AG04450 (cell line): ENCODE measurements at regions not wholly inside any gene's neighbourhood (a gene's known extent, or its start where the extent isn't known, plus 50 kb on each side); places are given as distances from the start of the nearest gene placed in this dataset.

ENCODE experiments used
- CTCF ChIA-PET: fragments of 300-600, 350-600 bp; formaldehyde crosslinking; extraction: SDS; loops from one replicate; lab custom pipeline; 2022; ENCODE audit warnings: antibody characterized with exemption, inconsistent platforms; lab: Charles Lee
- POLR2A ChIA-PET: fragments of 350-600 bp; formaldehyde crosslinking; extraction: SDS; loops from one replicate; lab custom pipeline; 2021; ENCODE audit warnings: antibody characterized with exemption, inconsistent platforms; lab: Yijun Ruan, JAX
- DNase-seq: peaks from one replicate; pipeline ENCODE4 v3.0.0-alpha.2; 2011; ENCODE audit warnings: low read depth, low spot score
- H3K27ac ChIP-seq: one replicate; pipeline ENCODE4 v1.5.1; 2012; ENCODE audit warnings: low read depth, low read length, control low read depth
- H3K27me3 ChIP-seq: one replicate; pipeline ENCODE4 v1.6.0; 2012; ENCODE audit warnings: low read length; ENCODE audit not compliant: control insufficient read depth, insufficient read depth
- H3K4me3 ChIP-seq: 2 replicates; pipeline ENCODE4 v1.5.1; 2011; ENCODE audit warnings: mild to moderate bottlenecking, low read depth, low read length, control low read depth
- H3K9me3 ChIP-seq: 2 replicates; pipeline ENCODE4 v1.5.1; 2012; ENCODE audit warnings: low read length; ENCODE audit not compliant: control insufficient read depth, insufficient read depth
- TF ChIP-seq, protein P1 (sequence below): IDR thresholded peaks from 2 replicates; pipeline ENCODE4 v1.5.1; 2011; ENCODE audit warnings: low read depth, low read length, control low read depth, inconsistent platforms

DNA sequence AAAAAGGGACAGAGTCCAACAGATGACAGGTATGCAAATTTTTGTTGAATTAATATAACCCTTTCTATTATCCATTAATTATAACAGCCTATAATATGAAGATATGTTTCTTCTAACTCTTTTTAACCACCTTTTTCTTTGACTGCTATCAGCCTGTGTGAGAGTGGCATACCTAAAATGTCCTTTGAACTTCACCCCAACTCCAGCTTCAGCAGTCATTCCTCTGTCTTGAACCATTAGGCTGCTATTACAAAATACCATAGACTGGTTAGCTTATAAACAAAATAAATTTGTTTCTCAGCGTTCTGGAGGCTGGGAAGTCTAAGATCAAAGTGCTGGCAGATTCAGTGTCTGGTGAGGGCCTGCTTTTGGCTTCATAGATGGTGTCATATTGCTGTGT lies 564.6 kb upstream of the FAT3 start:
- H3K9me3 ChIP-seq, result no peaks in the 10 kb centered on the region
- TF ChIP-seq, protein P1, sequence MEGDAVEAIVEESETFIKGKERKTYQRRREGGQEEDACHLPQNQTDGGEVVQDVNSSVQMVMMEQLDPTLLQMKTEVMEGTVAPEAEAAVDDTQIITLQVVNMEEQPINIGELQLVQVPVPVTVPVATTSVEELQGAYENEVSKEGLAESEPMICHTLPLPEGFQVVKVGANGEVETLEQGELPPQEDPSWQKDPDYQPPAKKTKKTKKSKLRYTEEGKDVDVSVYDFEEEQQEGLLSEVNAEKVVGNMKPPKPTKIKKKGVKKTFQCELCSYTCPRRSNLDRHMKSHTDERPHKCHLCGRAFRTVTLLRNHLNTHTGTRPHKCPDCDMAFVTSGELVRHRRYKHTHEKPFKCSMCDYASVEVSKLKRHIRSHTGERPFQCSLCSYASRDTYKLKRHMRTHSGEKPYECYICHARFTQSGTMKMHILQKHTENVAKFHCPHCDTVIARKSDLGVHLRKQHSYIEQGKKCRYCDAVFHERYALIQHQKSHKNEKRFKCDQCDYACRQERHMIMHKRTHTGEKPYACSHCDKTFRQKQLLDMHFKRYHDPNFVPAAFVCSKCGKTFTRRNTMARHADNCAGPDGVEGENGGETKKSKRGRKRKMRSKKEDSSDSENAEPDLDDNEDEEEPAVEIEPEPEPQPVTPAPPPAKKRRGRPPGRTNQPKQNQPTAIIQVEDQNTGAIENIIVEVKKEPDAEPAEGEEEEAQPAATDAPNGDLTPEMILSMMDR, result no peak
- POLR2A ChIA-PET, result no interaction called here
- no peak for DNase-seq
- CTCF ChIA-PET, result no interaction called here
- H3K4me3 ChIP-seq, result no peak overlapping the region
- no peaks in the 10 kb centered on the region for H3K27me3 ChIP-seq
- no peak overlapping the region for H3K27ac ChIP-seq

GRCh38 chr11:91654686-91655085 lies 569.9 kb upstream of the FAT3 start:
- H3K27me3 ChIP-seq, result no peaks in the 10 kb centered on the region
- ChIA-PET POLR2A (no interaction called here), CTCF (no interaction called here)
- no peak overlapping the region for H3K27ac ChIP-seq
- H3K9me3 ChIP-seq, result peaks cover 4% of the 10 kb centered on the region
- TF ChIP-seq, protein P1, result no peak
- no peak overlapping the region for H3K4me3 ChIP-seq
- no peak for DNase-seq

DNA sequence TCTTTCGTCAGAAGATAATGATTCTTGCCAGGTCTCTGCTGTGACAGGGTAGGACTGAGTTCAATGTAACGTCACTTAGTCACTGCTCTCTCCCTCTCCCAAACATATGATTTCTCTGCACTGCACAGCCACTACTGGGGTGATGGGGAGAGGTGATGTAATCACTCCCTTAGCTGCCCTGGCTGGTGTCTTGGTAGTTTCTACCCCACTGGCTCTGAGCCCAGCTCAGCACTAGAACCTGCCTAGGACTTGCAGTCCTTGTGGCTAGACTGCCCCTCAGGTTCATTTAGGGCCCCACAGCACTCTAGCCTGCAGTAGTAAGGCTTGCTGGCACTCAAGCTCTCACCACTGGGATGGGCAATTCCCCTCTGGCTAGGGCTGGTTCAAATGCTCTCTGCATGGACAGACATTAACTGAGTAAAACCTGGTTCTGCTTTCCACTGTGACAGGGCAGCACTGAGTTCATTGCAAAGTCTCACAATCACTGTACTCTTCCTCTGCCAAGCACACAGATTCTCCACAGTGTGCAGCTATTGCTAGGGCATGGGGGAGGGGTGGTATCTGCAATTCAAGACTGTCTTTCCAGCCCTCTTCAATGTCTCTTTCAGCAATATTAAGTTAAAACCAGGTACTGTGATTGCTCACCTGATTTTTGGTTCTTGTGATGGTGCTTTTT lies 571.4 kb upstream of the FAT3 start:
- Histone ChIP-seq H3K9me3 (peaks cover 4% of the 10 kb centered on the region), H3K27ac (no peak overlapping the region), H3K27me3 (no peaks in the 10 kb centered on the region), H3K4me3 (no peak overlapping the region)
- CTCF ChIA-PET, result no interaction called here
- TF ChIP-seq, protein P1, result no peak
- POLR2A ChIA-PET, result no interaction called here
- no peak for DNase-seq

GRCh38 chr11:91650802-91651201 lies 573.8 kb upstream of the FAT3 start:
- no peaks in the 10 kb centered on the region for H3K27me3 ChIP-seq
- H3K27ac ChIP-seq, result no peak overlapping the region
- no peak for DNase-seq
- ChIA-PET CTCF (no interaction called here), POLR2A (no interaction called here)
- TF ChIP-seq, protein P1, result no peak
- peaks cover 4% of the 10 kb centered on the region for H3K9me3 ChIP-seq
- H3K4me3 ChIP-seq, result no peak overlapping the region

DNA sequence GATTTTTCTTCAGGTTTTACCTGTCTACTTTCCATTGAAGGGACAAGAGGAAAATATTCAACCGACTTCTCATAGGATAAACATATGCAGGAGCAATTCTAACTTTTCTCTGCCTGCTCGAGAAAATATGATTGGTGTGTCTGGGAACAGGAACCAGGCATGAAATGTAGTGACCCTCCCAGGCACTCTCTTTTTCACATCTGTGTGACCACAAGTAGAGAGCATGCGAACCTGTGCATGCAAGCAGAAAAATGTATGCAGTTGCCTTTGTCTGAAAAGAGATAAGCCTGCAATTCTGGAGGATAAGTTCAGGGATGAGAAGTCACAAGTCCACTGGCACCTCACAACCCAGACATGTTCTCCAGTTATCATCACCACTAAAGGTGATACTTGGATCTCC lies 583.5 kb upstream of the FAT3 start:
- no peak overlapping the region for H3K27ac ChIP-seq
- no peaks in the 10 kb centered on the region for H3K9me3 ChIP-seq
- ChIA-PET POLR2A (no interaction called here), CTCF (no interaction called here)
- TF ChIP-seq, protein P1, result no peak
- no peak overlapping the region for H3K4me3 ChIP-seq
- no peaks in the 10 kb centered on the region for H3K27me3 ChIP-seq
- DNase-seq, result no peak
